B cell (primary cell): ENCODE measurements at regions not wholly inside any gene's neighbourhood (a gene's known extent, or its start where the extent isn't known, plus 50 kb on each side); places are given as distances from the start of the nearest gene placed in this dataset.

ENCODE experiments used
- CTCF ChIP-seq: fragments of 200-600 bp; IDR thresholded peaks from one replicate; pipeline ENCODE4 v1.8.0; 2022; ENCODE audit warnings: antibody characterized with exemption, mild to moderate bottlenecking
- EZH2 ChIP-seq: IDR thresholded peaks from 2 replicates; pipeline ENCODE4 v1.6.1; 2012; ENCODE audit warnings: borderline replicate concordance, low read depth, mild to moderate bottlenecking, moderate library complexity, low read length; ENCODE audit not compliant: insufficient read depth, poor library complexity, severe bottlenecking

DNA sequence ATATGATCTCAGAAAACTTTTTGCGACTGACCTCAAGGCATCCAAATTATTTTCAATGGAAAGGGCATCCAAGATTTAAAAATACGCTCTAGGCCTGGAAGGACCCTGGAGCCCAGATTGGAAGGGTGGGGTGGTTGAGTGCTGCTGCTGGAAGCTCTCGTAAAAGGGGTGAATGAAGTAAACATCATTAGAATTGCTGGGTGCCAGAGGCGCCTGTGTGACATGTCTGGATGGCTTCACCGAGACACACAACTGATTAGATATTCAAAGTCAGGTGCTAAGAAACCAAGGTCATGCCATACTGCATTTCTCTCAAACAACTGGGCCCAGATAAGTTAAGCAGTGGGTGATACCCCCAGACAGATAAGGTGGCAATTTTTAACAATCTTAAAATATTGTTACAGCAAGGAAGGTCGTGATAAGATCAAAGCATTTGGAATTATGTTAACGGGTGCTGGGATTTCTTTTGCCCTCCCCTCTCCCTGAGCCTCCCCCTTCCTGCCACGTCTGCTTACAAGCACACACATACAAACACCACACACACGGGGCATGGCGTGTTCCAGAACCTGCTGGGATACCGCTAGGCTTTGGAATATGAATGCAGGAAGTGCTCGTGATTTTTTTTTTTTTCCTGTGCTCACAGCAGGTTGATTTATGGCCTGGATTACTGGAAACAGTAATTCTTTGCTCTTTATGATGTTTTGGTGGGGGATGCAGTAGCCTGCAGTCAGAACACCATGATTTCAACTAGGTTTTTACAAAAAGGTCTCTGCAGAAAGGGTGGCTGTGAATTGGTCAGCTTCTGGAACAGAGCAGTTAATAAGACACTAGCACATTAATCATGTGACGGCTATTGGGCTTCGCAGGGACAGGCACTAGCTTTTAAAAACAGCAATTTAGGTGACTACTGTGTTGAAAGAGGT is 551.2 kb downstream of the QKI start:
- no peak for TF ChIP-seq CTCF
- no peak for TF ChIP-seq EZH2
